Superior temporal gyrus (tissue), 1 donor: ENCODE measurements at regions not wholly inside any gene's neighbourhood (a gene's known extent, or its start where the extent isn't known, plus 50 kb on each side); places are given as distances from the start of the nearest gene placed in this dataset.
A peak's percentile ranks its signal among the peaks of the same experiment; 100 is the strongest.

Experiments
- DNase-seq: peaks from one replicate; pipeline ENCODE4 v3.0.0-alpha.2; 2016; ENCODE audit errors: extremely low spot score

- no peak for DNase-seq
Observed at GRCh38 chr2:75810611-75811330, 100.1 kb upstream of the GCFC2 start.

- no peak for DNase-seq
Observed at GRCh38 chr2:75808793-75809535, 98.2 kb upstream of the GCFC2 start.

GRCh38 chr2:75807992-75808391 is 97.3 kb upstream of the GCFC2 start:
- DNase-seq = no peak

- DNase-seq = no peak
Observed at GRCh38 chr2:75801234-75801982, 90.7 kb upstream of the GCFC2 start.

GRCh38 chr2:75800456-75800855 is 89.7 kb upstream of the GCFC2 start:
- no peak for DNase-seq

GRCh38 chr2:75799859-75800258 is 89.1 kb upstream of the GCFC2 start:
- DNase-seq = no peak

GRCh38 chr2:75798569-75798968 is 87.9 kb upstream of the GCFC2 start:
- peak; percentile 27 for DNase-seq

GRCh38 chr2:75792996-75793395 is 82.3 kb upstream of the GCFC2 start:
- DNase-seq = no peak

GRCh38 chr2:75792146-75792545 is 81.4 kb upstream of the GCFC2 start:
- DNase-seq = no peak

- DNase-seq = no peak
Observed at GRCh38 chr2:75790814-75791467, 80.2 kb upstream of the GCFC2 start.

- DNase-seq = peak; percentile 18
Observed at GRCh38 chr2:75790121-75790813, 79.6 kb upstream of the GCFC2 start.

GRCh38 chr2:75788902-75789301 is 78.2 kb upstream of the GCFC2 start:
- DNase-seq = no peak

GRCh38 chr2:75788154-75788553 is 77.4 kb upstream of the GCFC2 start:
- peak; percentile 29 for DNase-seq

- DNase-seq = peak; percentile 89
Observed at GRCh38 chr2:75787532-75788132, 76.9 kb upstream of the GCFC2 start.

GRCh38 chr2:75775311-75775823 is 64.7 kb upstream of the GCFC2 start:
- DNase-seq = no peak

GRCh38 chr2:75772908-75773630 is 62.4 kb upstream of the GCFC2 start:
- DNase-seq = no peak

GRCh38 chr2:75765798-75766197 is 55.1 kb upstream of the GCFC2 start:
- DNase-seq = no peak

GRCh38 chr2:75764611-75765010 is 53.9 kb upstream of the GCFC2 start:
- DNase-seq = no peak
